GM19455 (cell line): ENCODE measurements at regions not wholly inside any gene's neighbourhood (a gene's known extent, or its start where the extent isn't known, plus 50 kb on each side); places are given as distances from the start of the nearest gene placed in this dataset.
"Not testable (repeated sequence)": the region's sequence is repeated elsewhere in the genome, so short reads cannot be mapped to it uniquely, and the experiment has no call there.

Experiments used
- ATAC-seq: cut with Tn5 transposase; IDR thresholded peaks from one replicate; pipeline ENCODE4 v1.9.1; 2021; ENCODE audit not compliant: unreplicated experiment

GRCh38 chr5:53160895-53161294 lies 51.3 kb upstream of the MOCS2 start:
- no peak for ATAC-seq

DNA sequence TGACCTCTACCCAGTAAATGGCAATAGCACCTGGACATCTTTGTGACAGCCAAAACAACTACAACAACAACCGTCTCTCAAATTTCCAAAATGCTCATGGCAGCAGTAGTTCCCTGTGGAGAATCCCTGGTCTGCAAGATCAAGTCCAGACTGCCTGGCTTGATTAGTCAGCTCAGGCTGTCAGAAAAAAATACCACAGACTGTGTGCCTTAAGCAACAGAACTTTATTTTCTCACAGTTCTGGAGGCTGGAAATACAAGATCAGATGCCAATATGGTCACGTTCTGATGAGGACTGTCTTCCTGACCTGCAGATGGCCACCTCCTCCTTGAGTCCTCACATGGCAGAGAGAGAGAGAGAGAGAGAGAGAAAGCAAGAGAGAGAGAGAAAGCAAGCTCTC lies 52.3 kb upstream of the MOCS2 start:
- no peak for ATAC-seq

GRCh38 chr5:53164478-53165165 lies 55.1 kb upstream of the MOCS2 start:
- no peak for ATAC-seq

DNA sequence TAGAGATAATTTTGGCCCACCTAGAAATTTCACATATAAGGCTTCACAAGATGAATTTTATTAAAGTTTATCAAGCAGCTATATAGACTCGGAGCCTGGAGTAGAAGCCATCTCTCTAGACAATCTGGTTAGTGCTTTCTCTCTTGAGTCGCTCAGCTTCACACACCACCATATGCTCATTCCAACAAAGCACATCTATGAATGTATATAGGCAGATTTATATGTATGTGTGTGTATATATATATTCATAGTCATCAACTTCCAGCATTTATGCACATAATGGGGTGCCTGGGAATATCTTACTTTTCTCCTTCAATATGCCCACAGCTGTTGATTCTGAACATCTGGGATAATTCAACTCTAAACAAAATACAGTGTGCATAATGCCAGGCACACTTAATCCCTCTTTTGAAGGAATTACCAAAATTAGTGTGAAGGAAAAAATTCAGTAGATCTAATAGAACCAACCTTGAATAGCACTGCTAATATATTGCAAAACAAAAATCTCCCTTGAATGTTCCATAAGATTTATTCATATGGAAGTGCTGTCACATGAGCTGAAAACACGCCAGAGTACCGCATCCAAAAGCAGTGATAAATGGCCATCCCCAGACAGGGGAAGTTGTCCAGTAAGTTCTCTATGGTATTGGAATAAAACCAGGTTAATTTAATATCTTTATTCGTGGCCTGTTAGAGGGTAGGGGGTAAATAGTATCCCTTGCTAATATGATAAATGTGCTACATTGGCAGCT lies 56.0 kb upstream of the MOCS2 start:
- no peak for ATAC-seq

DNA sequence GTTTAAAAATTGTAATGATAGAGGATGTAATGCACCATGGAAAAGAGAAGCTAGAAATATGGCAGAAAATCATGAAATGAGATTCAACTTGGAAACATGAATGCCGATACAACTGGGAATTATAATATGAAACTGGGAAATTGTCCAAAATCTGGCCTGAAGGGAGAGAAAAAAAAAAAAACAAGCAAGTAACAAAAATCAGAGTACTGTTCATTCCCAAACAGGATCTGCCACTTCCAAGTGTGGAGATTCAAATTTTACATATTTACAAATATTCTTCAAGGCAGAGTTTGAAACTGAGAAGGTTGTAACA lies 56.6 kb upstream of the MOCS2 start:
- no peak for ATAC-seq

GRCh38 chr5:53167836-53168235 lies 58.3 kb upstream of the MOCS2 start:
- no peak for ATAC-seq

GRCh38 chr5:53169933-53170332 lies 60.4 kb upstream of the MOCS2 start:
- ATAC-seq, result no peak

- ATAC-seq, result no peak
Measured at GRCh38 chr5:53170746-53171349, 61.3 kb upstream of the MOCS2 start.

GRCh38 chr5:53172073-53172472 lies 62.5 kb upstream of the MOCS2 start:
- ATAC-seq, result not testable (repeated sequence)

- ATAC-seq, result no peak
Measured at GRCh38 chr5:53172630-53173029, 63.1 kb upstream of the MOCS2 start.

DNA sequence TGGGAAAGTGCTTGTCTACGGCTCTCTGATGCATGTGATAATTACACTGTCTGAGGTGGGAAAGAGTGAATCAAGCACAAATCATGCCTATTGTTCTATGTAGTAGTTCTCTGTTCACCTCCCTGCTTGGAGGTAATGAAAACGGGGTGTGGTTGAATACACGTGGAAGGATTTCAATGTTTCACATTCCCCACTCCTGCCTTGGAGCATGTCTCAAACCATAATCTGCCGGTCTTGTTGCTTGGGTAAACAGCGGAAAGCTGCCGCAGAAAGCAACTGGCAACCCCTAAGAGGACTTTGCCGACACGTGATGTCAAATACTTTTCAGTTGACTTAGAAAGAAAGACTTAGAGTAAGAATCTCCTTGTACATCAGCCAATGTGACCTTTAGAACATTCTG lies 63.5 kb upstream of the MOCS2 start:
- ATAC-seq, result no peak

DNA sequence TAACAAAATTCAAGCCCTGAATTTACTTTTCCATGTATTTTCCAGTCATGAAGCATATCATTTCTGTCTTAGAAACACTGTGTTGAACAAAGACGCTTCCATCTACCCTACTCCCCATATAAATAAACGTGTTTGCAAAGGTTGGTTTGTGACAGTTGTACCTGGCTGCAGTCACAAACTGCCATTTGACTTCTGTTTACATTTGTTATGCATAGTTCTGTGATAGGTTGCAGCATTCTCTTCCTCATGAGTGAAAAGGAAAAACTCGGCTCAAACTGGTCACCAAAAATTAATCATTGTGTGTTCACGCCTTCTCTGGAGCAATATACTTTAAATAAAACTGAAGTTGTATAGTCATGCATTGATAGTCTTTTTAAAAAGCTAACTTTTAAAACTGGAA lies 69.3 kb upstream of the MOCS2 start:
- ATAC-seq, result no peak

GRCh38 chr5:53179691-53180090 lies 70.1 kb upstream of the MOCS2 start:
- ATAC-seq, result no peak

- no peak for ATAC-seq
Measured at GRCh38 chr5:53180538-53180937, 71.0 kb upstream of the MOCS2 start.

GRCh38 chr5:53180991-53181390 lies 71.4 kb upstream of the MOCS2 start:
- no peak for ATAC-seq

- ATAC-seq, result no peak
Measured at GRCh38 chr5:53183880-53184279, 74.3 kb upstream of the MOCS2 start.

DNA sequence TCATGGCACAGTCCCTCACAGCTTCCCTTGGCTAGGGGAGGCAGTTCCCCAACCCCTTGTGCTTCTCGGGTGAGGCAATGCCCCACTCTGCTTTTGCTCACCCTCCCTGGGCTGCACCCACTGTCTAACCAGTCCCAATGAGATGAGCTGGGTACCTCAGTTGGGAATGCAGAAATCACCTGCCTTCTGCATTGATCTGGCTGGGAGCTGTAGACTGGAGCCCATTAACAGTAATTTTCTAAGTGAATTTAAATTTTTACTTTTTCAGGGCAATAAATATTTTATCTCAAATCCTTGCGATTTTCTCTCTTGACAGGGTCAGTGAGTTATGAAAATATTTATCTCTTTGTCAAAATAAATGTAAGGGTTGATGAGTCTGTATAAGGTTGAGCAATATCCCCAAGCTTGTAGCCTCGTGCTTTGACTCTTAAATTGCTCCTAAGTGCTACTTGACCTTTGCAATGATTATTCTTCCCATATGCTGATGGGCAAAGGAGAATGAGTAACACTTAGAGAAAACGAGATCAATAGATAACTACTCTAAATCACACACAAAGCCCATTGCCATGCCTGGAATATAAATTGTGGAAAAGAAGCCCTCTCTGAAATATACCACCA lies 82.1 kb upstream of the MOCS2 start:
- no peak for ATAC-seq

GRCh38 chr5:53194086-53194485 lies 84.5 kb upstream of the MOCS2 start:
- ATAC-seq, result no peak

DNA sequence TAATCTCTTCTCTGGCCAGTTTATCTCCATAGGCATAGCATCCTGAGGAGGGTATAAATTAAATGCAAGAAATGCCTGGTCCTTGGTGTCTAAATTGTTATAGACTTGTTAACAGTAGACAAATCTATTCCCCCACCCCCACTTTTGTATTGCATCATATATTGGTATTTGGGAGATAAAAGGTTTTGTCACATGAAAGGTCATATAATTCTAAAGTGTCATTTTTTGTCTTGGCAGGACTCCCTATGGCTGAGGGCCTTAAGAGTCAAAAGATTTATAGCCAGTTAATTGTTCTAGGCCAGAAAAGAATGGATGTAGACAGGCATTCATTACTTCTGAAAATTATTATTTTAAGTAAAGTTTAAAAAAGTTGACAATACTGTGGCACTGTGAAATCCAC lies 90.3 kb upstream of the MOCS2 start:
- ATAC-seq, result no peak

DNA sequence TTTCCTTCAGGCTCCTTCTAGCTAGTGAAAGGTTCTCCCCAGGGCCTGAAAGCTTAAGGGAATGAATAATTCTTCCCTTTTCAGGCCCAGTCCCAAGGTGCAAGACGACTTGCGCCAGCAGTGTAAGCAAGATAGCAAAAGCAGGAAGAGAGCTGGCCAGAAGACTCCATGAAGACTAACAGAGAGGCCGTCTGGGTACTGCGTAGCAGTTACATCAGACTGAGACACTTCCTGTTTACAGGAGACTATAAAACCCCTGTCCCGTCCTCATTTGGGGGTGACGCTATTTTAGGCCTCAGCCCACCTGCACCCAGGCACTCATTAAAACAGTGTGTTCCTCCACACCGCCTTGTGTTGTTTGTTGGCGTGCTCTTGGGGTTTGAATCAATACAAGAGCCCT lies 90.7 kb upstream of the MOCS2 start:
- no peak for ATAC-seq

DNA sequence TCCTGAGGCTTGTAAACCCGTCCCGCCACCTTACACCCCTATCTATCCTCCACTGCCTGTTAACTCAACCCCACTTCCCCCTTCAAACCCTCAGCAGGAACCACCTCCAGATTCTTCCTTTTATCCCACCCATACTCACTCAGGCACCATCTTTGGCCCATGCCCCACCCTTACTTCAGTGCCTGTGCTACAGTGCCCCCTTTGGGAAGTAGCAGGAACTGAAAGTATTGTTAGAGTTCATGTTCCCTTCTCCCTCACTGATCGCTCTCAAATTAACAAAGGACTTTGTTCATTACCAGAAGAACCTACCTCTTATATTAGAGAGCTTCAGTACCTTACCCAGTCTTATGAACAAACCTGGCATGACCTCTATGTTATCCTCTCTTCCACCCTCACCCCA lies 92.2 kb upstream of the MOCS2 start:
- no peak for ATAC-seq

DNA sequence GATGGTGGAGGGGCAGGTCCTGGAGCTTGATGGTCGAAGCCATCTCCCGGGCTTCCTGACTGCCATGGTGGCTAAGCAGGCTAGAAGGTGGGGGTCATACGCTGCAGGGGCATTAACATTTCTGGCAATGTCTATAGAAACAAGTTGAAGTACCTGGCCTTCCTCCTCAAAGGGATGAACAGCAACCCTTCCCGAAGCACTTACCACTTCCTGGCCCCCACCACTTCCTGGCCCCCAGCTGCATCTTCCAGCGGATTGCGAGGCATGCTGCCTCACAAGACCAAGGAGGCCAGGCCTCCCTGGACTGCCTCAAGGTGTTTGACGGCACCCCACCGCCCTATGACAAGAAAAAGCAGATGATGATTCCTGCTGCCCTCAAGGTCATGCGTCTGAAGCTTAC lies 97.0 kb upstream of the MOCS2 start:
- ATAC-seq, result no peak
